Left lung (tissue), 4 donors: ENCODE measurements at regions not wholly inside any gene's neighbourhood (a gene's known extent, or its start where the extent isn't known, plus 50 kb on each side); places are given as distances from the start of the nearest gene placed in this dataset.

Experiments used
- ATAC-seq: fragments of 200-7000 bp; cut with Tn5 transposase; one replicate; pipeline ENCODE4 v1.9.1; 2020; ENCODE audit warnings: moderate library complexity
- DNase-seq, 4 donors: peaks; one replicate each; pipeline ENCODE4 v3.0.0-alpha.2; 2013 to 2020
- H3K27ac ChIP-seq, 2 donors: fragments of 200-600 bp; sonication (generic) in 1 of 2; one replicate each; pipeline versions ENCODE4 v1.5.0 to v1.8.0; 2020 to 2021
- H3K27me3 ChIP-seq, 2 donors: fragments of 200-600 bp; sonication (generic) in 1 of 2; one replicate each; pipeline versions ENCODE4 v1.5.0 to v1.8.0; 2020 to 2021
- H3K36me3 ChIP-seq, 2 donors: fragments of 200-600 bp; sonication (generic) in 1 of 2; one replicate each; pipeline versions ENCODE4 v1.5.0 to v1.8.0; 2020 to 2021
- H3K4me1 ChIP-seq, 2 donors: fragments of 200-600 bp; one replicate each; pipeline ENCODE4 v1.8.0; 2021
- H3K4me3 ChIP-seq, 2 donors: fragments of 200-600 bp; sonication (generic) in 1 of 2; one replicate each; pipeline versions ENCODE4 v1.5.0 to v1.8.0; 2020 to 2021; ENCODE audit warnings: mild to moderate bottlenecking in 1 of 2
- H3K9me3 ChIP-seq, 2 donors: fragments of 200-600 bp; sonication (generic) in 1 of 2; one replicate each; pipeline versions ENCODE4 v1.5.0 to v1.8.0; 2020 to 2021
- intact Hi-C, 2 donors: fragments of 100-400 bp; cut with DNase I; formaldehyde crosslinking; loops; one replicate each; pipeline versions ENCODE4 v1.11.2 to v1.14.2; 2022
- TF ChIP-seq, protein P1 (sequence below), 2 donors: fragments of 200-600 bp; sonication (generic) in 1 of 2; IDR thresholded peaks; one replicate each; pipeline versions ENCODE4 v1.5.0 to v1.8.0; 2021; ENCODE audit warnings: antibody characterized with exemption in 2 of 2
- donor health status: DM: no; HTN: yes; CAD: no.
- donor health status: DM: no; HTN: no; CAD: no.

GRCh38 chr2:240223631-240224030, 83.2 kb upstream of the OTOS start:
- ATAC-seq (no peak), DNase-seq (peak in 1 of 4 donors; percentile 10)
- Histone ChIP-seq H3K36me3 (no peaks in the 10 kb centered on the region), H3K4me3 (no peak overlapping the region), H3K9me3 (no peaks in the 10 kb centered on the region), H3K27ac (no peak overlapping the region), H3K4me1 (no peaks in the 10 kb centered on the region), H3K27me3 (peaks cover 0 to 39% of the 10 kb centered on the region in 2 donors)
- TF ChIP-seq, protein P1, sequence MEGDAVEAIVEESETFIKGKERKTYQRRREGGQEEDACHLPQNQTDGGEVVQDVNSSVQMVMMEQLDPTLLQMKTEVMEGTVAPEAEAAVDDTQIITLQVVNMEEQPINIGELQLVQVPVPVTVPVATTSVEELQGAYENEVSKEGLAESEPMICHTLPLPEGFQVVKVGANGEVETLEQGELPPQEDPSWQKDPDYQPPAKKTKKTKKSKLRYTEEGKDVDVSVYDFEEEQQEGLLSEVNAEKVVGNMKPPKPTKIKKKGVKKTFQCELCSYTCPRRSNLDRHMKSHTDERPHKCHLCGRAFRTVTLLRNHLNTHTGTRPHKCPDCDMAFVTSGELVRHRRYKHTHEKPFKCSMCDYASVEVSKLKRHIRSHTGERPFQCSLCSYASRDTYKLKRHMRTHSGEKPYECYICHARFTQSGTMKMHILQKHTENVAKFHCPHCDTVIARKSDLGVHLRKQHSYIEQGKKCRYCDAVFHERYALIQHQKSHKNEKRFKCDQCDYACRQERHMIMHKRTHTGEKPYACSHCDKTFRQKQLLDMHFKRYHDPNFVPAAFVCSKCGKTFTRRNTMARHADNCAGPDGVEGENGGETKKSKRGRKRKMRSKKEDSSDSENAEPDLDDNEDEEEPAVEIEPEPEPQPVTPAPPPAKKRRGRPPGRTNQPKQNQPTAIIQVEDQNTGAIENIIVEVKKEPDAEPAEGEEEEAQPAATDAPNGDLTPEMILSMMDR (IDR thresholded peaks at IDR 0.05): no peak
- intact Hi-C loops: no loop called here

GRCh38 chr2:240224676-240225075, 84.2 kb upstream of the OTOS start:
- no peak overlapping the region for H3K4me3 ChIP-seq
- intact Hi-C loops: no loop called here
- peaks cover 0 to 9% of the 10 kb centered on the region in 2 donors for H3K9me3 ChIP-seq
- TF ChIP-seq, protein P1 (IDR thresholded peaks at IDR 0.05): no peak
- no peaks in the 10 kb centered on the region for H3K4me1 ChIP-seq
- H3K27ac ChIP-seq: no peak overlapping the region
- no peak for ATAC-seq
- no peaks in the 10 kb centered on the region for H3K36me3 ChIP-seq
- no peak for DNase-seq
- H3K27me3 ChIP-seq: peaks cover 0 to 39% of the 10 kb centered on the region in 2 donors

DNA sequence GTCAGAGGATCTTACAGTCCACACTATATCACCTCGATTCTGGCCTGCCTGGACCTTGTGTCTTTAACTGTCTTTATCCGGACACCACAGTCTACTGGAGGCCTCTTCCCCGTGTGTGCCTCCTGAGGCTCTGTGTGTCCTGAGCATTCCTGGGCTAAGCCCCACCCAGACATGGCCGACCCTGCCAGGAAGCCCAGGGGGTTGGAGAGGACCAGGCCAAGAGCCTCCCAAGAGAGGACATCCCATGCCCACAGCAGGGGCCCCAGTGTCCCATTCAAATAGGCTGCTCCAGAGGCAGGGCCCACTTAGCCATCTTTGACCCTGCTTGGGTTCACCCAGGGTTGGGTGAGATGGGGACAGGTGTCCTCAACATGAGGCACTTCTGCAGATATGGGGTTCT, 84.7 kb upstream of the OTOS start:
- intact Hi-C loops: no loop called here

GRCh38 chr2:240225660-240226475, 85.4 kb upstream of the OTOS start:
- Histone ChIP-seq H3K27ac (no peak overlapping the region), H3K27me3 (peaks cover 0 to 39% of the 10 kb centered on the region in 2 donors), H3K4me1 (no peaks in the 10 kb centered on the region), H3K9me3 (peaks cover 0 to 9% of the 10 kb centered on the region in 2 donors), H3K4me3 (no peak overlapping the region), H3K36me3 (no peaks in the 10 kb centered on the region)
- intact Hi-C loops: no loop called here
- DNase-seq: no peak
- no peak for ATAC-seq
- TF ChIP-seq, protein P1 (IDR thresholded peaks at IDR 0.05): no peak

More for the DNA sequence above, 84.7 kb upstream of the OTOS start:
- Histone ChIP-seq H3K4me1 (no peaks in the 10 kb centered on the region), H3K36me3 (no peaks in the 10 kb centered on the region), H3K9me3 (peaks cover 0 to 9% of the 10 kb centered on the region in 2 donors), H3K4me3 (no peak overlapping the region), H3K27me3 (peaks cover 0 to 39% of the 10 kb centered on the region in 2 donors), H3K27ac (no peak overlapping the region)
- peak in 1 of 4 donors; percentile 27 for DNase-seq
- TF ChIP-seq, protein P1 (IDR thresholded peaks at IDR 0.05): no peak
- ATAC-seq: no peak

DNA sequence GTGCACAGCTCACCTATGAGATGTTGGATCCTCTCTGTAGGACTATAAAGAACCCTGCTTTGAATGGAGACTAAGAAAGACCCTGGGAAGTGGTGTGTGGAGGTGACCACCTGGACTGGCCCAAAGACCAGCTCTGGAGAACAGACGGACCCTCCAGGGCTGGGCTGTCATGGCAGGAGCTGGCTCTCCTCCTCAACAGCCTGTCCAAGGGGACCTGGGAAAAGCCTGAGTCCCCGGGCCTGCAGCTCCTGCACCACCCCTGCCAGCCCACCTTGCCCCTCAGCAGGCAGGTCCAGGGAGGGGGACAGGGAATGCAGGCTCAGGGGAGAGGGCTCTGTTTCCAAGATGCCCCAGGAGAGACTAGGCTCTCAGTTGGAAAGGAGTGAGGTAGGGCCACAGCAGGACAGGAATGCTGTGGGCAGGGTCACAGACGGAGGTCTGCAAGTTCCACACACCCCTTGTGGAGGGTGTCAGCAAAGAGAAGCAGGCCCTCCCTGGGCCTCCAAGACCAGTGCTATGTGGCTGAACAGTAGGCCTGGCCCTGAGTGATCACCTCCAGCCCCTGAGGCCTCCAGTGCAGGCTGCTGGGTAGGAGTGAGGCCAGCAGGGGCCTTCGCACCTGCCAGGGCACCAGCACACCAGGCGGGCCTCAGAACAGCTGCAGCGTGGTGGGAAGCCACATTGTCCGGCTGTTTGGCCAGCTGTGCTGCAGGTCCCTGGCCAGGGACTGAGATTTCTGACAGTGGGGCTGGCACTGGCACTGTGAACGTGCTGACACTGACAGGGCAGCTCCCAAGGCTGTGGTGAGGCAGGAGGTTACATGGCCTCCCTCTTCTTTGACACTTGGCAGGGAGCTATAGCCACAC, 86.4 kb upstream of the OTOS start:
- TF ChIP-seq, protein P1 (IDR thresholded peaks at IDR 0.05): no peak
- H3K27ac ChIP-seq: no peak overlapping the region
- no peak for DNase-seq
- H3K27me3 ChIP-seq: peaks cover 0 to 37% of the 10 kb centered on the region in 2 donors
- no peak overlapping the region for H3K4me3 ChIP-seq
- no peaks in the 10 kb centered on the region for H3K36me3 ChIP-seq
- no peak for ATAC-seq
- H3K9me3 ChIP-seq: peaks cover 0 to 9% of the 10 kb centered on the region in 2 donors
- no peaks in the 10 kb centered on the region for H3K4me1 ChIP-seq
- intact Hi-C loops: no loop called here
